ENCODE measurements at regions not wholly inside any gene's neighbourhood (a gene's known extent, or its start where the extent isn't known, plus 50 kb on each side); places are given as distances from the start of the nearest gene placed in this dataset.

DNA sequence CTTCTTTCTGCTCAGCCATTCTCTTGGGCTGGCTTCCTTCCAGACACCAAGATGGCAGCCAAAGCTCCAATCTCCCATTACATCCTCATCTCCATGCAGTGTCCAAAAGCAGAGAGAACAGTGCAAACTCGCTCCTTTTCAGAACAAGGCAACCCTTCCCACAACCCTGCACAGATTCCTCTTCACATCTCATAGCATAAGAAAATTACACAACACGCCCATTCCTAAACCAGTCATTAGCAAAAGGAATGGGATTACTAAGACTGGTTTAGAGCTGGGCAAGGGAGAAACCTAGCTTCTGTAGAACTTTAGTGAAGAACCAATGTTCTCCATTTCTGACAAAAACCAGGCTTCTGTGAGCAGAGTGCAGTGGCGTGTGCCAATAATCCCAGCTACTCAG is 51.5 kb upstream of the CTNNA1 start:
- TF ChIP-seq BHLHE40 (IDR thresholded peaks at IDR 0.05; ENCODE audit: borderline replicate concordance) (no peak), TARDBP (IDR thresholded peaks at IDR 0.05) (no peak), ARNT (IDR thresholded peaks at IDR 0.05) (no peak), CTBP1 (IDR thresholded peaks at IDR 0.05; ENCODE audit: borderline replicate concordance) (no peak), FOXM1 (IDR thresholded peaks at IDR 0.05; ENCODE audit: borderline replicate concordance) (no peak), FOXK2 (IDR thresholded peaks at IDR 0.05) (no peak), ZNF384 (IDR thresholded peaks at IDR 0.05) (no peak), ELF4 (IDR thresholded peaks at IDR 0.05) (no peak), NFRKB (IDR thresholded peaks at IDR 0.05) (no peak), HDGF (IDR thresholded peaks at IDR 0.05; ENCODE audit: borderline replicate concordance) (no peak), SP1 (IDR thresholded peaks at IDR 0.05) (no peak), LEF1 (IDR thresholded peaks at IDR 0.05; ENCODE audit: borderline replicate concordance) (no peak)
- TF ChIP-seq, protein P1, sequence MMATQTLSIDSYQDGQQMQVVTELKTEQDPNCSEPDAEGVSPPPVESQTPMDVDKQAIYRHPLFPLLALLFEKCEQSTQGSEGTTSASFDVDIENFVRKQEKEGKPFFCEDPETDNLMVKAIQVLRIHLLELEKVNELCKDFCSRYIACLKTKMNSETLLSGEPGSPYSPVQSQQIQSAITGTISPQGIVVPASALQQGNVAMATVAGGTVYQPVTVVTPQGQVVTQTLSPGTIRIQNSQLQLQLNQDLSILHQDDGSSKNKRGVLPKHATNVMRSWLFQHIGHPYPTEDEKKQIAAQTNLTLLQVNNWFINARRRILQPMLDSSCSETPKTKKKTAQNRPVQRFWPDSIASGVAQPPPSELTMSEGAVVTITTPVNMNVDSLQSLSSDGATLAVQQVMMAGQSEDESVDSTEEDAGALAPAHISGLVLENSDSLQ (IDR thresholded peaks at IDR 0.05): no peak

All from HEK293T (cell line).